HepG2 (cell line): ENCODE measurements at regions not wholly inside any gene's neighbourhood (a gene's known extent, or its start where the extent isn't known, plus 50 kb on each side); places are given as distances from the start of the nearest gene placed in this dataset.

Experiments used
- ATAC-seq: fragments of 200-7000 bp; cut with Tn5 transposase; 3 replicates; pipeline ENCODE4 v1.9.1; 2020; ENCODE audit warnings: mild to moderate bottlenecking, moderate library complexity
- BruUV-seq: library from RNA; stranded (reverse); fragments of 400-500 nt; replicated peaks from 2 replicates; lab custom pipeline; 2021; lab: Mats Ljungman, UMichigan
- CTCF ChIA-PET: fragments of 300-600 bp; formaldehyde crosslinking; extraction: SDS; loops from one replicate; lab custom pipeline; 2021; ENCODE audit warnings: low total read pairs, inconsistent platforms, low intra/inter-chr PET ratio; lab: Yijun Ruan, JAX
- POLR2A ChIA-PET: fragments of 350-600 bp; sonication (Branson Sonifier 250); formaldehyde crosslinking; loops from one replicate; lab custom pipeline; 2020; ENCODE audit warnings: antibody characterized with exemption, inconsistent platforms; lab: Yijun Ruan, JAX
- DNase-seq: peaks from one replicate; pipeline ENCODE4 v3.0.0-alpha.2; 2015; ENCODE audit warnings: low spot score
- FAIRE-seq: peaks from 3 replicates; lab custom pipeline; 2011; peaks lifted over from hg19 to GRCh38; lab: Jason Lieb, UNC
- H2AFZ ChIP-seq: one replicate; pipeline ENCODE4 v1.6.1; 2011; ENCODE audit warnings: low read length, inconsistent platforms
- H3K27ac ChIP-seq: fragments of 300-600 bp; 3 replicates; pipeline ENCODE4 v1.8.0; 2011; ENCODE audit warnings: mixed run types, mild to moderate bottlenecking, mixed read lengths, low read length, inconsistent platforms; ENCODE audit not compliant: insufficient read depth; ENCODE audit errors: extremely low read length
- H3K27me3 ChIP-seq, 2 experiments: fragments of 200-600 bp in 1 of 2; 2 replicates in 1 of 2; 3 replicates in 1 of 2; pipeline versions ENCODE4 v1.6.0 to v1.8.0; 2011; ENCODE audit warnings: low read length in 2 of 2, mild to moderate bottlenecking in 2 of 2, moderate library complexity in 2 of 2, inconsistent platforms in 1 of 2; ENCODE audit not compliant: insufficient read depth in 2 of 2, control insufficient read depth in 1 of 2
- H3K36me3 ChIP-seq, 2 experiments: fragments of 200-600 bp in 1 of 2; replicated peaks in 1 of 2; 2 replicates in 1 of 2; 3 replicates in 1 of 2; pipeline versions ENCODE4 v1.5.1 to v1.8.0; 2011; ENCODE audit warnings: low read length in 2 of 2, inconsistent platforms in 1 of 2; ENCODE audit not compliant: insufficient read depth in 2 of 2, control insufficient read depth in 1 of 2
- H3K4me1 ChIP-seq: 2 replicates; pipeline ENCODE4 v1.5.1; 2012; ENCODE audit warnings: low read length, inconsistent platforms; ENCODE audit not compliant: insufficient read depth
- H3K4me2 ChIP-seq: 2 replicates; pipeline ENCODE4 v1.6.0; 2011; ENCODE audit warnings: low read depth, low read length, inconsistent platforms
- H3K4me3 ChIP-seq, 3 experiments: fragments of 200-600 bp in 1 of 3; sonication (generic), shearing (Covaris generic) in 1 of 3; replicated peaks in 1 of 3; 2 replicates each; pipeline ENCODE4 v1.5.1; 2011 to 2016; ENCODE audit warnings: low read length in 3 of 3, inconsistent platforms in 2 of 3, low read depth in 2 of 3, mild to moderate bottlenecking in 2 of 3, control low read depth in 1 of 3, mixed read lengths in 1 of 3; ENCODE audit not compliant: insufficient read depth in 1 of 3
- H3K79me2 ChIP-seq: one replicate; pipeline ENCODE4 v1.6.1; 2011; ENCODE audit warnings: low read length, inconsistent platforms; ENCODE audit not compliant: insufficient read depth
- H3K9ac ChIP-seq: 2 replicates; pipeline ENCODE4 v1.6.0; 2011; ENCODE audit warnings: mild to moderate bottlenecking, low read depth, low read length, inconsistent platforms; ENCODE audit not compliant: insufficient read depth
- H3K9me3 ChIP-seq: 2 replicates; pipeline ENCODE4 v1.5.1; 2012; ENCODE audit warnings: mild to moderate bottlenecking, low read length
- H4K20me1 ChIP-seq: 2 replicates; pipeline ENCODE4 v1.6.0; 2011; ENCODE audit warnings: inconsistent platforms, mild to moderate bottlenecking, low read length, moderate library complexity; ENCODE audit not compliant: insufficient read depth
- ASH2L ChIP-seq: fragments of 300-600, 200-600 bp; sonication (generic); IDR thresholded peaks from 2 replicates; pipeline ENCODE4 v1.7.0; 2017; ENCODE audit warnings: low read depth, mild to moderate bottlenecking, moderate library complexity, mixed read lengths, low read length; ENCODE audit not compliant: insufficient read length
- DR1 ChIP-seq: sonication (generic); formaldehyde crosslinking; IDR thresholded peaks from 2 replicates; pipeline ENCODE4 v1.8.0; 2021; ENCODE audit warnings: mild to moderate bottlenecking, missing genetic modification reagents, inconsistent platforms
- FOSL2 ChIP-seq: sonication (generic); formaldehyde crosslinking; IDR thresholded peaks from 2 replicates; pipeline ENCODE4 v1.4.0; 2020; ENCODE audit warnings: missing genetic modification reagents
- FOXA3 ChIP-seq: IDR thresholded peaks from 2 replicates; pipeline ENCODE4 v1.6.1; 2016; ENCODE audit warnings: missing genetic modification reagents, missing compliant biosample characterization
- MTERF4 ChIP-seq: sonication (generic); formaldehyde crosslinking; IDR thresholded peaks from 2 replicates; pipeline ENCODE4 v1.8.0; 2023; ENCODE audit warnings: mild to moderate bottlenecking, missing genetic modification reagents
- PLSCR1 ChIP-seq: sonication (generic); formaldehyde crosslinking; IDR thresholded peaks from 2 replicates; pipeline ENCODE4 v1.5.0; 2020; ENCODE audit warnings: missing genetic modification reagents, mild to moderate bottlenecking, borderline replicate concordance
- SP4 ChIP-seq: sonication (generic); formaldehyde crosslinking; IDR thresholded peaks from 2 replicates; pipeline ENCODE4 v1.8.1; 2023; ENCODE audit warnings: mild to moderate bottlenecking, missing genetic modification reagents
- ZBTB46 ChIP-seq: sonication (generic); formaldehyde crosslinking; IDR thresholded peaks from 2 replicates; pipeline ENCODE4 v1.4.0; 2020; ENCODE audit warnings: mild to moderate bottlenecking, missing genetic modification reagents, borderline replicate concordance
- ZNF530 ChIP-seq: sonication (generic); formaldehyde crosslinking; IDR thresholded peaks from 2 replicates; pipeline ENCODE4 v1.5.0; 2020; ENCODE audit warnings: low read depth, mild to moderate bottlenecking, missing genetic modification reagents
- WGBS: methylation state at CpG from one replicate; pipeline ENCODE4 v1.1.6; 2017; ENCODE audit warnings: low lambda C conversion rate; 5-methylcytosine and 5-hydroxymethylcytosine counted together
- in situ Hi-C: cut with HindIII; loops from 2 replicates; pipeline ENCODE4 v1.10.0; 2017; ENCODE audit warnings: low pct_unique_long_range_greater_than_20kb; ENCODE audit not compliant: extremely low pct_ligation_motif_present
- intact Hi-C: fragments of 100-400 bp; cut with micrococcal nuclease; formaldehyde crosslinking; loops from one replicate; pipeline ENCODE4 v1.10.0; 2022; ENCODE audit not compliant: unreplicated experiment

- POLR2A ChIA-PET, result no interaction called here
- no peaks in the 10 kb centered on the region for H3K9me3 ChIP-seq
- no peak overlapping the region for H2AFZ ChIP-seq
- H3K36me3 ChIP-seq, result no peaks in the 10 kb centered on the region
- BruUV-seq, result no TSS peak
- ATAC-seq (no peak), DNase-seq (no peak)
- no peak overlapping the region for H3K27ac ChIP-seq
- CTCF ChIA-PET, result no interaction called here
- no peak overlapping the region for H3K4me2 ChIP-seq
- no peaks in the 10 kb centered on the region for H3K79me2 ChIP-seq
- WGBS, result 90% methylated on average over 3 of the region's 3 CpGs
- H3K9ac ChIP-seq, result no peak overlapping the region
- no peaks in the 10 kb centered on the region for H3K27me3 ChIP-seq
- TF ChIP-seq FOXA3 (CRISPR knock-in tag) (no peak), FOSL2 (0 out of 2 replicates have a peak, but pooled peaks have one; percentile 11)
- TF ChIP-seq, all 625 proteins: peak for 1
- intact Hi-C loops (no loop called here), in situ Hi-C loops (no loop called here)
- no peaks in the 10 kb centered on the region for H4K20me1 ChIP-seq
- FAIRE-seq, result no peak
- peaks cover 55% of the 10 kb centered on the region for H3K4me1 ChIP-seq
- H3K4me3 ChIP-seq, result no peak overlapping the region
Observed at GRCh38 chr10:28906934-28907333, 229.6 kb downstream of the BAMBI start.

GRCh38 chr10:28909875-28910274 is 232.6 kb downstream of the BAMBI start:
- Histone ChIP-seq H3K4me1 (peaks cover 61% of the 10 kb centered on the region), H3K4me2 (0 out of 2 replicates have a peak overlapping the region, but pooled peaks have one; percentile 37), H3K36me3 (no peaks in the 10 kb centered on the region), H3K4me3 (no peak overlapping the region), H3K27me3 (no peaks in the 10 kb centered on the region; a peak in 1 of 5 replicates), H2AFZ (no peak overlapping the region), H4K20me1 (no peaks in the 10 kb centered on the region), H3K79me2 (no peaks in the 10 kb centered on the region), H3K9me3 (no peaks in the 10 kb centered on the region), H3K9ac (no peak overlapping the region), H3K27ac (no peak overlapping the region)
- intact Hi-C loops, result no loop called here
- in situ Hi-C loops, result no loop called here
- POLR2A ChIA-PET, result no interaction called here
- FAIRE-seq (no peak), DNase-seq (no peak), ATAC-seq (no peak)
- CTCF ChIA-PET, result no interaction called here
- BruUV-seq, result no TSS peak
- 80% methylated on average over 4 of the region's 5 CpGs for WGBS
- TF ChIP-seq ZNF530 (CRISPR knock-in tag) (no peak), ASH2L (no peak), MTERF4 (no peak), ZBTB46 (CRISPR knock-in tag) (no peak), SP4 (CRISPR knock-in tag) (no peak), DR1 (CRISPR knock-in tag) (no peak), PLSCR1 (CRISPR knock-in tag) (no peak)
